ENCODE measurements at regions not wholly inside any gene's neighbourhood (a gene's known extent, or its start where the extent isn't known, plus 50 kb on each side); places are given as distances from the start of the nearest gene placed in this dataset.
"Not testable (repeated sequence)": the region's sequence is repeated elsewhere in the genome, so short reads cannot be mapped to it uniquely, and the experiment has no call there.

GRCh38 chr11:86874304-86875056 is 74.1 kb downstream of the PRSS23 start:
- no peak for TF ChIP-seq CTCF (IDR thresholded peaks at IDR 0.05; ENCODE audit: low read depth, low read length)
- in situ Hi-C loops (cut with HindIII; ENCODE audit: low sequenced_read_pairs) = no loop called here
- no peak for DNase-seq (ENCODE audit: low read depth, low spot score)
- no peak overlapping the region for H3K4me3 ChIP-seq (ENCODE audit: low read depth, low read length)

GRCh38 chr11:86876716-86877234 is 76.4 kb downstream of the PRSS23 start:
- no peak for DNase-seq (ENCODE audit: low read depth, low spot score)
- in situ Hi-C loops (cut with HindIII; ENCODE audit: low sequenced_read_pairs) = no loop called here
- no peak overlapping the region for H3K4me3 ChIP-seq (ENCODE audit: low read depth, low read length)
- TF ChIP-seq CTCF (IDR thresholded peaks at IDR 0.05; ENCODE audit: low read depth, low read length) = no peak

GRCh38 chr11:86877503-86877902 is 77.2 kb downstream of the PRSS23 start:
- in situ Hi-C loops (cut with HindIII; ENCODE audit: low sequenced_read_pairs) = no loop called here
- TF ChIP-seq CTCF (IDR thresholded peaks at IDR 0.05; ENCODE audit: low read depth, low read length) = no peak
- DNase-seq (ENCODE audit: low read depth, low spot score) = no peak
- H3K4me3 ChIP-seq (ENCODE audit: low read depth, low read length) = no peak overlapping the region

GRCh38 chr11:86879241-86879640 is 76.0 kb downstream of the FZD4 start:
- in situ Hi-C loops (cut with HindIII; ENCODE audit: low sequenced_read_pairs); DNase-seq (ENCODE audit: low read depth, low spot score); H3K4me3 ChIP-seq (ENCODE audit: low read depth, low read length): not testable (repeated sequence)

- in situ Hi-C loops (cut with HindIII; ENCODE audit: low sequenced_read_pairs) = no loop called here
These were observed 69.9 kb downstream of the FZD4 start for GRCh38 chr11:86885311-86885710.

DNA sequence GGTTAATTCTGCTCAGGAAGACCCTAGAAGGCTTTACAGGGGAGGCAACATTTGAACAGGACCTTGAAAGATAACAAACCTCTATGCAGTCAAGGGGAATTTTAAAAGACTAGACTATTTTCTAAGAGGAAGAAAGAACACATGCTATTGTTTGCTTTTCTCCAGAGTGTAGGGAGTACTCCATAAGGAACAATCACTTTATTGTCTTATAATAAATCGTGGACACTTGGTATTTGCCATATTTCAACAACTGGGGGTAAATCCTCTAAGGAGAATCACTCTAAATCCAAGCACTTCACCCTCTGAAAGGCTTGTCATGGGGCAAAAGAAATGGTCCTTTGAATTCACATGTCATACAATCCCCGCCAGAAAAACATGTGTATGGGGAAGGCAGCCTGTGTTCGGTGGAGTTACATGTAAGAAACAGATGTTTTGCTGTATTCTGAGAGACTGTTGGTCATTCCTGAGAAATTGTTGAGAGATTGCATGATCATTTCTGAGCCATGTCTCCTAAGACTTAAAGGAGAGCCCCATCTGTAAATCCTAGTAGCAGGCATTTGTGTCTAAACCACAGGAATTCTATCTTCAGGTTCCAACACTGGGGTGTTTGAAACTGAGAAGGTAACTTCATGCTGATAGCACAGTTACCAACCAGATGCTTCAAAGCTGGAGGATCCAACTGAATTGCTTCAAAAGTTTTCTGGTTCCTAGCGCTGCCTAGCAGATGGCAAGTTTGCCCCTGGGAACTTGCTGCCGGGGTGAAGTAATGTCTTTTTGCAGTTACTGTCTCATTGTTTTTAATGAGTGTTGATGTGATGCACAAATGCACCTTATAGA is 66.8 kb downstream of the FZD4 start:
- in situ Hi-C loops (cut with HindIII; ENCODE audit: low sequenced_read_pairs) = no loop called here
- no peak for TF ChIP-seq CTCF (IDR thresholded peaks at IDR 0.05; ENCODE audit: low read depth, low read length)
- H3K4me3 ChIP-seq (ENCODE audit: low read depth, low read length) = no peak overlapping the region
- DNase-seq (ENCODE audit: low read depth, low spot score) = peak; percentile 65

More at GRCh38 chr11:86885311-86885710, 69.9 kb downstream of the FZD4 start:
- TF ChIP-seq CTCF (IDR thresholded peaks at IDR 0.05; ENCODE audit: low read depth, low read length) = no peak
- H3K4me3 ChIP-seq (ENCODE audit: low read depth, low read length) = no peak overlapping the region
- no peak for DNase-seq (ENCODE audit: low read depth, low spot score)

GRCh38 chr11:86889001-86889341 is 66.2 kb downstream of the FZD4 start:
- no peak for TF ChIP-seq CTCF (IDR thresholded peaks at IDR 0.05; ENCODE audit: low read depth, low read length)
- H3K4me3 ChIP-seq (ENCODE audit: low read depth, low read length) = no peak overlapping the region
- in situ Hi-C loops (cut with HindIII; ENCODE audit: low sequenced_read_pairs) = no loop called here

More at GRCh38 chr11:86889001-86889341, 66.2 kb downstream of the FZD4 start:
- no peak for DNase-seq (ENCODE audit: low read depth, low spot score)

Measured in astrocyte of the spinal cord (primary cell).